Heart left ventricle (tissue), 16 donors: ENCODE measurements at regions not wholly inside any gene's neighbourhood (a gene's known extent, or its start where the extent isn't known, plus 50 kb on each side); places are given as distances from the start of the nearest gene placed in this dataset.

Source experiments
- ATAC-seq, 4 donors: fragments of 200-7000 bp; cut with Tn5 transposase; one replicate each; pipeline ENCODE4 v1.9.1; 2020 to 2022; ENCODE audit warnings: moderate library complexity in 4 of 4, mild to moderate bottlenecking in 3 of 4, moderate number of reproducible peaks in 1 of 4
- DNase-seq, 5 donors: peaks; one replicate each; pipeline ENCODE4 v3.0.0-alpha.2; 2020
- H3K27ac ChIP-seq, 12 donors: fragments of 200-600 bp; sonication (generic) in 4 of 12; one replicate each; pipeline versions ENCODE4 v1.5.0 to v1.8.0; 2016 to 2022; ENCODE audit warnings: mild to moderate bottlenecking in 2 of 12
- H3K27me3 ChIP-seq, 9 donors: fragments of 200-600 bp; sonication (generic) in 2 of 9; one replicate each; pipeline versions ENCODE4 v1.5.1 to v1.8.0; 2016 to 2022; ENCODE audit warnings: mild to moderate bottlenecking in 3 of 9
- H3K36me3 ChIP-seq, 9 donors: fragments of 200-600 bp; sonication (generic) in 2 of 9; one replicate each; pipeline versions ENCODE4 v1.5.0 to v1.8.0; 2018 to 2022; ENCODE audit warnings: mild to moderate bottlenecking in 2 of 9
- H3K4me1 ChIP-seq, 12 donors: fragments of 200-600 bp; sonication (generic) in 4 of 12; one replicate each; pipeline versions ENCODE4 v1.5.0 to v1.8.0; 2016 to 2022; ENCODE audit warnings: mild to moderate bottlenecking in 3 of 12
- H3K4me3 ChIP-seq, 12 donors: fragments of 200-600 bp; sonication (generic) in 4 of 12; one replicate each; pipeline versions ENCODE4 v1.5.0 to v1.8.0; 2017 to 2022; ENCODE audit warnings: mild to moderate bottlenecking in 9 of 12, moderate library complexity in 4 of 12
- H3K9me3 ChIP-seq, 12 donors: fragments of 200-600 bp; sonication (generic) in 4 of 12; one replicate each; pipeline versions ENCODE4 v1.5.0 to v1.8.0; 2016 to 2022; ENCODE audit warnings: mild to moderate bottlenecking in 1 of 12
- CTCF ChIP-seq, 12 donors: fragments of 200-600 bp; sonication (generic) in 4 of 12; IDR thresholded peaks; one replicate each; pipeline versions ENCODE4 v1.5.0 to v1.8.0; 2018 to 2022; ENCODE audit warnings: antibody characterized with exemption in 12 of 12, mild to moderate bottlenecking in 5 of 12
- POLR2A ChIP-seq, 2 donors: fragments of 450-650 bp; IDR thresholded peaks; one replicate each; pipeline ENCODE4 v1.6.1; 2017; ENCODE audit warnings: antibody characterized with exemption in 2 of 2, mild to moderate bottlenecking in 2 of 2, moderate library complexity in 2 of 2
- WGBS, 4 donors: extraction: QIAGEN DNeasy Blood & Tissue Kit in 2 of 4; methylation state at CpG; one replicate each; pipeline versions ENCODE4 v1.1.5 to v1.1.7; 2013 to 2018; 5-methylcytosine and 5-hydroxymethylcytosine counted together
- intact Hi-C, 10 donors: fragments of 100-400 bp; cut with DNase I; formaldehyde crosslinking; loops; one replicate each; pipeline versions ENCODE4 v1.11.1 to v1.14.2; 2022
- donor health status: ischemic (EF 13 %, LVEDD 7.1; RV severe dilation, severe dysfunction).
- donor health status: healthy with polysubstance abuse.
- donor health status: DM: no; HTN: yes; CAD: no.
- donor health status: DM: no; HTN: no; CAD: no.
- donor health status: ischemic (EF 25% LVEDD 6.9; RV normal size, moderate dysfunction).
- donor health status: ischemic (EF 25% LVEDD 5.7; RV mildly dilated, moderate dysfunction).
- donor health status: healthy.
- donor health status: DM: yes; HTN: yes; CAD: no.
- donor health status: ischemic (EF 35%, LVEDD 5.7; RV mildly dilated, moderate dysfunction).
- donor health status: nonischemic (EF 11% LVEDD 7.7; RV severe dilation, severe dysfunction).
- donor health status: DM: yes; HTN: yes; CAD: no.
- donor health status: PGD.
- donor health status: ischemic (EF 29% LVEDD 5.4; RV normal size, mild dysfunction).
- donor health status: nonischemic (EF 23%, LVEDD 6.1; RV moderate dilation, normal function).

- H3K27ac ChIP-seq, result no peak overlapping the region
- intact Hi-C loops, result no loop called here
- no peak for TF ChIP-seq CTCF (IDR thresholded peaks at IDR 0.05)
- TF ChIP-seq POLR2A (IDR thresholded peaks at IDR 0.05), result no peak
These were observed 66.6 kb upstream of the TBC1D5 start for GRCh38 chr3:17808994-17809393.

GRCh38 chr3:17806876-17807275 is 64.4 kb upstream of the TBC1D5 start:
- DNase-seq (no peak), ATAC-seq (no peak)
- Histone ChIP-seq H3K4me3 (no peak overlapping the region), H3K27ac (no peak overlapping the region), H3K4me1 (peaks cover 0 to 5% (median 0%) of the 10 kb centered on the region in 12 donors), H3K27me3 (peaks cover 0 to 2% (median 0%) of the 10 kb centered on the region in 9 donors), H3K36me3 (no peaks in the 10 kb centered on the region), H3K9me3 (no peaks in the 10 kb centered on the region)
- intact Hi-C loops, result no loop called here
- TF ChIP-seq CTCF (IDR thresholded peaks at IDR 0.05) (no peak), POLR2A (IDR thresholded peaks at IDR 0.05) (no peak)
- WGBS, 4 donors, result 71 to 86% (median 80%) methylated on average over 1 of the region's 1 CpG

More at GRCh38 chr3:17808994-17809393, 66.6 kb upstream of the TBC1D5 start:
- no peak overlapping the region for H3K4me3 ChIP-seq
- peaks cover 0 to 2% (median 0%) of the 10 kb centered on the region in 9 donors for H3K27me3 ChIP-seq
- no peaks in the 10 kb centered on the region for H3K9me3 ChIP-seq
- ATAC-seq (peak in 1 of 4 donors; percentile 18), DNase-seq (no peak)
- no peaks in the 10 kb centered on the region for H3K36me3 ChIP-seq
- H3K4me1 ChIP-seq, result peaks cover 0 to 5% (median 0%) of the 10 kb centered on the region in 12 donors

- 91 to 96% (median 92%) methylated on average over 5 of the region's 5 CpGs for WGBS, 4 donors
- Histone ChIP-seq H3K4me1 (peaks cover 0 to 5% (median 0%) of the 10 kb centered on the region in 12 donors), H3K36me3 (no peaks in the 10 kb centered on the region), H3K27ac (no peak overlapping the region), H3K9me3 (no peaks in the 10 kb centered on the region), H3K27me3 (peaks cover 0 to 2% (median 0%) of the 10 kb centered on the region in 9 donors), H3K4me3 (no peak overlapping the region)
- DNase-seq (no peak), ATAC-seq (no peak)
- TF ChIP-seq POLR2A (IDR thresholded peaks at IDR 0.05) (no peak), CTCF (IDR thresholded peaks at IDR 0.05) (no peak)
- intact Hi-C loops, result no loop called here
These were observed 63.8 kb upstream of the TBC1D5 start for GRCh38 chr3:17806201-17806600.

GRCh38 chr3:17805461-17805940 is 63.1 kb upstream of the TBC1D5 start:
- H3K36me3 ChIP-seq, result no peaks in the 10 kb centered on the region
- no peak overlapping the region for H3K27ac ChIP-seq
- TF ChIP-seq POLR2A (IDR thresholded peaks at IDR 0.05), result no peak
- TF ChIP-seq CTCF (IDR thresholded peaks at IDR 0.05), result no peak
- H3K27me3 ChIP-seq, result peaks cover 0 to 2% (median 0%) of the 10 kb centered on the region in 9 donors
- 80 to 90% (median 83%) methylated on average over 1 of the region's 1 CpG for WGBS, 4 donors
- H3K9me3 ChIP-seq, result no peaks in the 10 kb centered on the region
- DNase-seq, result no peak
- no peak overlapping the region for H3K4me3 ChIP-seq
- H3K4me1 ChIP-seq, result peaks cover 0 to 5% (median 0%) of the 10 kb centered on the region in 12 donors
- intact Hi-C loops, result no loop called here
- ATAC-seq, result no peak
